Upper lobe of left lung (tissue), 4 donors: ENCODE measurements at regions not wholly inside any gene's neighbourhood (a gene's known extent, or its start where the extent isn't known, plus 50 kb on each side); places are given as distances from the start of the nearest gene placed in this dataset.

ENCODE experiments used
- CTCF ChIP-seq, 6 experiments: fragments of 450-650 bp in 4 of 6; fragments of 200-600 bp in 2 of 6; sonication (generic) in 2 of 6; IDR thresholded peaks; one replicate each; pipeline ENCODE4 v1.5.1; 2016 to 2019; ENCODE audit warnings: antibody characterized with exemption in 6 of 6
- EP300 ChIP-seq, 4 donors: sonication (generic); formaldehyde crosslinking; IDR thresholded peaks; one replicate each; pipeline ENCODE4 v1.5.1; 2017; ENCODE audit warnings: antibody characterized with exemption in 4 of 4, control low read depth in 2 of 4
- POLR2A ChIP-seq, 4 donors: fragments of 450-650 bp; IDR thresholded peaks; one replicate each; pipeline ENCODE4 v1.5.1; 2016 to 2017; ENCODE audit warnings: antibody characterized with exemption in 4 of 4, mild to moderate bottlenecking in 2 of 4
- POLR2AphosphoS5 ChIP-seq, 2 donors: sonication (generic); formaldehyde crosslinking; IDR thresholded peaks; one replicate each; pipeline ENCODE4 v1.5.1; 2017; ENCODE audit warnings: antibody characterized with exemption in 2 of 2

DNA sequence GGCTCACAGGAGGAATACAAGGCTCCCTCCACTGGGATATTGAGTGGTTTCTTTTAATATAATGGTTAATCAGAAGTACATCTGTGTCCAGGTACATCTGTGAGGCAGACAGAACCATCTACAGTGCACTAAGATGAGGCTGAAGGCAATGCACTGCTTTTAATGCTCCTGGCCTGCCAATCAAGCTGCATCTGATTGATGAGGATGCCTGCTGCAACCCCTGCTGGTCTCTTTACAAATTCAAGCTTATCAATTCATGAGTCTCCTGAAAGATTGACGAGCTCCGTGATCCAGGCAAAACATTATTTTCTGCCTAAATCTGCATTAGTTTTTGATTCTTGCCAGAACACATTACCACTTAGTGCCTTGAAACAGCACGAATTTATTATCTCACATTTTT, 1139.1 kb downstream of the AACS start:
- TF ChIP-seq CTCF (IDR thresholded peaks at IDR 0.05) (no peak), POLR2AphosphoS5 (IDR thresholded peaks at IDR 0.05) (no peak), EP300 (IDR thresholded peaks at IDR 0.05) (no peak), POLR2A (IDR thresholded peaks at IDR 0.05) (no peak)
